ENCODE measurements at regions not wholly inside any gene's neighbourhood (a gene's known extent, or its start where the extent isn't known, plus 50 kb on each side); places are given as distances from the start of the nearest gene placed in this dataset.

- H3K4me3 ChIP-seq (ENCODE audit: control extremely low read depth in 1 of 5, extremely low read depth in 1 of 5, insufficient read depth in 1 of 5, low read depth in 2 of 5, low read length in 4 of 5), result no peak overlapping the region
- no peak for DNase-seq
- Mint-ChIP-seq H3K9me3 (ENCODE audit: insufficient read depth) (no peaks in the 10 kb centered on the region), H3K4me1 (peaks cover 52% of the 10 kb centered on the region), H3K4me3 (no peak overlapping the region), H3K27me3 (no peaks in the 10 kb centered on the region), H3K27ac (no peak overlapping the region)
- H2AFZ ChIP-seq (ENCODE audit: insufficient read depth, low read depth, low read length, poor library complexity, severe bottlenecking), result no peak overlapping the region
- ChIA-PET POLR2A (interaction anchor here (0.6 to 0.7 kb wide), 2 partner anchors 24 to 48 kb away, joined by 3 to 4 read pairs; no protein-coding TSS in a partner anchor), CTCF (interaction anchor here (0.6 to 3.3 kb wide), 7 partner anchors 12 to 345 kb away, joined by 3 to 19 read pairs (median 4); no protein-coding TSS in a partner anchor)
- peaks cover 39 to 43% of the 10 kb centered on the region in 2 donors for H3K4me1 ChIP-seq (ENCODE audit: control insufficient read depth in 2 of 2, insufficient read depth in 2 of 2, low read length in 2 of 2)
- no peak for ATAC-seq (ENCODE audit: low read depth)
- H3K9ac ChIP-seq (ENCODE audit: low read length), result no peak overlapping the region
- H4K20me1 ChIP-seq (ENCODE audit: control insufficient read depth, insufficient read depth, low read length, poor library complexity, severe bottlenecking), result peaks cover 78% of the 10 kb centered on the region
- intact Hi-C loops (cut with micrococcal nuclease), result loop anchor here (2.0 kb wide), 1 partner anchor 14 kb away; no protein-coding TSS in a partner anchor
- H3K9me3 ChIP-seq (ENCODE audit: control extremely low read depth in 1 of 3, control insufficient read depth in 2 of 3, insufficient read depth in 1 of 3, low read length in 2 of 3), result peaks cover 0 to 3% (median 0%) of the 10 kb centered on the region in 3 donors
- no peak overlapping the region for H3K4me2 ChIP-seq (replicated peaks; ENCODE audit: low read depth, low read length, poor library complexity, severe bottlenecking)
- peaks cover 5 to 8% of the 10 kb centered on the region in 2 experiments for H3K36me3 ChIP-seq (replicated peaks in 1 of 2; ENCODE audit: control extremely low read depth in 1 of 2, control insufficient read depth in 1 of 2, extremely low read depth in 1 of 2, insufficient read depth in 2 of 2, low read length in 1 of 2)
- WGBS (ENCODE audit: insufficient coverage), result no CpG with 5 or more reads among the region's 1 CpG
- TF ChIP-seq CTCF (IDR thresholded peaks at IDR 0.05), result no peak
- no peak for TF ChIP-seq EZH2 (IDR thresholded peaks at IDR 0.05; ENCODE audit: borderline replicate concordance, insufficient read depth, low read depth, low read length, poor library complexity, severe bottlenecking)
- peaks cover 98% of the 10 kb centered on the region for H3K79me2 ChIP-seq (ENCODE audit: control insufficient read depth, insufficient read depth, low read length)
- H3K27me3 ChIP-seq (replicated peaks in 1 of 4; ENCODE audit: control extremely low read depth in 1 of 4, control insufficient read depth in 3 of 4, insufficient read depth in 4 of 4, low read length in 3 of 4), result no peaks in the 10 kb centered on the region
- no peak overlapping the region for H3K27ac ChIP-seq (ENCODE audit: low read length in 2 of 2)
Measured at GRCh38 chr7:131002600-131002999, 268.6 kb upstream of the KLF14 start.

- Histone ChIP-seq H3K9me3 (ENCODE audit: control extremely low read depth in 1 of 3, control insufficient read depth in 2 of 3, insufficient read depth in 1 of 3, low read length in 2 of 3) (peaks cover 0 to 3% (median 0%) of the 10 kb centered on the region in 3 donors), H3K4me2 (replicated peaks; ENCODE audit: low read depth, low read length, poor library complexity, severe bottlenecking) (no peak overlapping the region), H3K4me1 (ENCODE audit: control insufficient read depth in 2 of 2, insufficient read depth in 2 of 2, low read length in 2 of 2) (peaks cover 41% of the 10 kb centered on the region in 2 donors), H4K20me1 (ENCODE audit: control insufficient read depth, insufficient read depth, low read length, poor library complexity, severe bottlenecking) (peaks cover 74% of the 10 kb centered on the region), H3K27ac (ENCODE audit: low read length in 2 of 2) (no peak overlapping the region), H2AFZ (ENCODE audit: insufficient read depth, low read depth, low read length, poor library complexity, severe bottlenecking) (no peak overlapping the region), H3K79me2 (ENCODE audit: control insufficient read depth, insufficient read depth, low read length) (peaks cover 97% of the 10 kb centered on the region), H3K27me3 (replicated peaks in 1 of 4; ENCODE audit: control extremely low read depth in 1 of 4, control insufficient read depth in 3 of 4, insufficient read depth in 4 of 4, low read length in 3 of 4) (no peaks in the 10 kb centered on the region), H3K4me3 (ENCODE audit: control extremely low read depth in 1 of 5, extremely low read depth in 1 of 5, insufficient read depth in 1 of 5, low read depth in 2 of 5, low read length in 4 of 5) (no peak overlapping the region), H3K36me3 (replicated peaks in 1 of 2; ENCODE audit: control extremely low read depth in 1 of 2, control insufficient read depth in 1 of 2, extremely low read depth in 1 of 2, insufficient read depth in 2 of 2, low read length in 1 of 2) (peaks cover 5 to 8% of the 10 kb centered on the region in 2 experiments), H3K9ac (ENCODE audit: low read length) (no peak overlapping the region)
- CTCF ChIA-PET, result interaction anchor here (0.9 to 3.3 kb wide), 9 partner anchors 13 to 107 kb away, joined by 3 to 19 read pairs (median 3); no protein-coding TSS in a partner anchor
- Mint-ChIP-seq H3K27ac (no peak overlapping the region), H3K9me3 (ENCODE audit: insufficient read depth) (no peaks in the 10 kb centered on the region), H3K27me3 (no peaks in the 10 kb centered on the region), H3K4me1 (peaks cover 55% of the 10 kb centered on the region), H3K4me3 (no peak overlapping the region)
- TF ChIP-seq CTCF (IDR thresholded peaks at IDR 0.05), result no peak
- no peak for TF ChIP-seq EZH2 (IDR thresholded peaks at IDR 0.05; ENCODE audit: borderline replicate concordance, insufficient read depth, low read depth, low read length, poor library complexity, severe bottlenecking)
- WGBS (ENCODE audit: insufficient coverage), result 100% methylated on average over 2 of the region's 4 CpGs
- POLR2A ChIA-PET, result interaction anchor here (0.6 kb wide), 1 partner anchor 10 kb away, joined by 3 read pairs; no protein-coding TSS in a partner anchor
- intact Hi-C loops (cut with micrococcal nuclease), result loop anchor here (2.0 kb wide), 1 partner anchor 13 kb away; no protein-coding TSS in a partner anchor
- ATAC-seq (ENCODE audit: low read depth) (no peak), DNase-seq (no peak)
Measured at GRCh38 chr7:131003634-131004033, 269.6 kb upstream of the KLF14 start.

All from B cell (primary cell).